ENCODE measurements at regions not wholly inside any gene's neighbourhood (a gene's known extent, or its start where the extent isn't known, plus 50 kb on each side); places are given as distances from the start of the nearest gene placed in this dataset.

- no peak for DNase-seq
These were observed 426.1 kb upstream of the FANCL start for GRCh38 chr2:58667137-58667774.

- no peak for DNase-seq
These were observed 425.3 kb upstream of the FANCL start for GRCh38 chr2:58666323-58666970.

GRCh38 chr2:58665154-58665553 is 424.0 kb upstream of the FANCL start:
- DNase-seq, result no peak

GRCh38 chr2:58664523-58665151 is 423.5 kb upstream of the FANCL start:
- no peak for DNase-seq

GRCh38 chr2:58660046-58660445 is 418.9 kb upstream of the FANCL start:
- DNase-seq, result peak; percentile 89

- no peak for DNase-seq
These were observed 414.0 kb upstream of the FANCL start for GRCh38 chr2:58655152-58655551.

- no peak for DNase-seq
These were observed 410.8 kb upstream of the FANCL start for GRCh38 chr2:58651930-58652329.

GRCh38 chr2:58650781-58651180 is 409.7 kb upstream of the FANCL start:
- DNase-seq, result no peak

GRCh38 chr2:58649756-58650155 is 408.6 kb upstream of the FANCL start:
- no peak for DNase-seq

- DNase-seq, result no peak
These were observed 403.9 kb upstream of the FANCL start for GRCh38 chr2:58645017-58645416.

- DNase-seq, result no peak
These were observed 403.3 kb upstream of the FANCL start for GRCh38 chr2:58644451-58644850.

- DNase-seq, result no peak
These were observed 399.9 kb upstream of the FANCL start for GRCh38 chr2:58641001-58641400.

- DNase-seq, result peak; percentile 59
These were observed 398.9 kb upstream of the FANCL start for GRCh38 chr2:58640042-58640441.

- DNase-seq, result no peak
These were observed 397.2 kb upstream of the FANCL start for GRCh38 chr2:58638256-58638805.

- DNase-seq, result no peak
These were observed 395.7 kb upstream of the FANCL start for GRCh38 chr2:58636872-58637271.

- DNase-seq, result no peak
These were observed 394.8 kb upstream of the FANCL start for GRCh38 chr2:58635801-58636375.

- DNase-seq, result peak; percentile 86
These were observed 393.7 kb upstream of the FANCL start for GRCh38 chr2:58634653-58635370.

GRCh38 chr2:58633613-58634365 is 392.7 kb upstream of the FANCL start:
- no peak for DNase-seq

GRCh38 chr2:58631986-58632385 is 390.9 kb upstream of the FANCL start:
- no peak for DNase-seq

GRCh38 chr2:58629545-58630119 is 388.5 kb upstream of the FANCL start:
- no peak for DNase-seq

- DNase-seq, result no peak
These were observed 379.8 kb upstream of the FANCL start for GRCh38 chr2:58620896-58621295.

- DNase-seq, result no peak
These were observed 379.0 kb upstream of the FANCL start for GRCh38 chr2:58620093-58620492.

Measured in islet precursor cell (in vitro differentiated cells).